IMR-90 (cell line): ENCODE measurements at regions not wholly inside any gene's neighbourhood (a gene's known extent, or its start where the extent isn't known, plus 50 kb on each side); places are given as distances from the start of the nearest gene placed in this dataset.

Experiments used
- BHLHE40 ChIP-seq: fragments of 150-350 bp; IDR thresholded peaks from 2 replicates; pipeline ENCODE4 v1.6.1; 2016; ENCODE audit warnings: mild to moderate bottlenecking, low read depth, low read length
- CTCF ChIP-seq: conservative IDR thresholded peaks from 2 replicates; pipeline ENCODE4 v1.5.1; 2012; ENCODE audit warnings: mild to moderate bottlenecking, low read depth, low read length, improper control_type of control experiment
- NFE2L2 ChIP-seq: fragments of 150-350 bp; IDR thresholded peaks from 2 replicates; pipeline ENCODE4 v1.6.1; 2016; ENCODE audit warnings: low read depth, mild to moderate bottlenecking, low read length
- POLR2A ChIP-seq: IDR thresholded peaks from 2 replicates; pipeline ENCODE4 v1.6.1; 2012; ENCODE audit warnings: mild to moderate bottlenecking, low read depth, low read length
- RAD21 ChIP-seq: IDR thresholded peaks from 2 replicates; pipeline ENCODE4 v1.6.1; 2012; ENCODE audit warnings: low read length, improper control_type of control experiment
- RFX5 ChIP-seq: IDR thresholded peaks from 2 replicates; pipeline ENCODE4 v1.8.0; 2012; ENCODE audit warnings: low read depth, mild to moderate bottlenecking, low read length, moderate library complexity
- USF2 ChIP-seq: fragments of 150-350 bp; IDR thresholded peaks from 2 replicates; pipeline ENCODE4 v1.6.1; 2017; ENCODE audit warnings: mild to moderate bottlenecking, antibody characterized with exemption, low read length, low read depth

GRCh38 chr3:124092811-124093210 lies 100.9 kb upstream of the ROPN1 start:
- no peak for TF ChIP-seq USF2
- no peak for TF ChIP-seq CTCF
- TF ChIP-seq POLR2A: no peak
- TF ChIP-seq RAD21: no peak
- TF ChIP-seq RFX5: no peak
- TF ChIP-seq BHLHE40: no peak
- TF ChIP-seq NFE2L2: no peak
